IMR-90 (cell line): ENCODE measurements at regions not wholly inside any gene's neighbourhood (a gene's known extent, or its start where the extent isn't known, plus 50 kb on each side); places are given as distances from the start of the nearest gene placed in this dataset.

Source experiments
- ATAC-seq: fragments of 200-7000 bp; cut with Tn5 transposase; 2 replicates; pipeline ENCODE4 v1.9.1; 2020; ENCODE audit warnings: low read depth, mild to moderate bottlenecking, moderate library complexity
- BruUV-seq: library from RNA; stranded (reverse); fragments of 400-500 nt; replicated peaks from 2 replicates; lab custom pipeline; 2021; lab: Mats Ljungman, UMichigan
- CTCF ChIA-PET: fragments of 300-600 bp; formaldehyde crosslinking; extraction: SDS; loops from one replicate; lab custom pipeline; 2021; ENCODE audit warnings: antibody characterized with exemption; lab: Yijun Ruan, JAX
- POLR2A ChIA-PET: fragments of 300-600 bp; sonication (Branson Sonifier 250); formaldehyde crosslinking; loops from one replicate; lab custom pipeline; 2022; ENCODE audit warnings: antibody characterized with exemption; ENCODE audit not compliant: unreplicated experiment; lab: Charles Lee
- DNase-seq: peaks from one replicate; pipeline ENCODE4 v3.0.0; 2013
- H2AFZ ChIP-seq: replicated peaks from 2 replicates; pipeline ENCODE3; 2013; ENCODE audit warnings: low read length, mild to moderate bottlenecking; ENCODE audit not compliant: poor library complexity
- H2AK5ac ChIP-seq: 2 replicates; pipeline ENCODE4 v1.6.1; 2013; ENCODE audit warnings: low read depth, low read length, inconsistent platforms
- H2AK9ac ChIP-seq: replicated peaks from 2 replicates; pipeline ENCODE3; 2013; ENCODE audit warnings: mild to moderate bottlenecking, low read depth, low read length, moderate library complexity; ENCODE audit not compliant: poor library complexity
- H2BK120ac ChIP-seq: 2 replicates; pipeline ENCODE4 v1.6.1; 2013; ENCODE audit warnings: low read depth, low read length, inconsistent platforms
- H2BK15ac ChIP-seq: 3 replicates; pipeline ENCODE4 v1.6.1; 2013; ENCODE audit warnings: low read depth, low read length, inconsistent platforms
- H2BK20ac ChIP-seq: 2 replicates; pipeline ENCODE4 v1.6.1; 2013; ENCODE audit warnings: low read depth, mild to moderate bottlenecking, inconsistent platforms, low read length, moderate library complexity
- H2BK5ac ChIP-seq: 2 replicates; pipeline ENCODE4 v1.6.1; 2013; ENCODE audit warnings: mild to moderate bottlenecking, low read depth, low read length, inconsistent platforms; ENCODE audit not compliant: poor library complexity, severe bottlenecking
- H3K14ac ChIP-seq: replicated peaks from 2 replicates; pipeline ENCODE4 v1.6.1; 2013; ENCODE audit warnings: low read depth, low read length, inconsistent platforms
- H3K18ac ChIP-seq: 2 replicates; pipeline ENCODE4 v1.6.1; 2013; ENCODE audit warnings: low read depth, low read length, control low read depth
- H3K23ac ChIP-seq: 2 replicates; pipeline ENCODE4 v1.6.1; 2013; ENCODE audit warnings: low read depth, low read length, inconsistent platforms
- H3K27ac ChIP-seq: 2 replicates; pipeline ENCODE4 v1.5.1; 2013; ENCODE audit warnings: mild to moderate bottlenecking, control low read depth, low read length; ENCODE audit not compliant: insufficient read depth
- H3K27me3 ChIP-seq: 2 replicates; pipeline ENCODE4 v1.6.1; 2013; ENCODE audit warnings: low read length; ENCODE audit not compliant: control insufficient read depth, insufficient read depth
- H3K36me3 ChIP-seq: 2 replicates; pipeline ENCODE4 v1.6.1; 2013; ENCODE audit warnings: low read length, mixed read lengths; ENCODE audit not compliant: control insufficient read depth, insufficient read depth
- H3K4ac ChIP-seq: 2 replicates; pipeline ENCODE4 v1.6.1; 2013; ENCODE audit warnings: low read depth, low read length, inconsistent platforms
- H3K4me1 ChIP-seq: 2 replicates; pipeline ENCODE4 v1.6.1; 2013; ENCODE audit warnings: low read length, mixed read lengths; ENCODE audit not compliant: control insufficient read depth, insufficient read depth
- H3K4me2 ChIP-seq: 2 replicates; pipeline ENCODE4 v1.6.1; 2013; ENCODE audit warnings: low read depth, mild to moderate bottlenecking, control low read depth, low read length, moderate library complexity
- H3K4me3 ChIP-seq: 2 replicates; pipeline ENCODE4 v1.5.1; 2013; ENCODE audit warnings: low read depth, mild to moderate bottlenecking, control low read depth, low read length, moderate library complexity; ENCODE audit not compliant: insufficient read depth
- H3K56ac ChIP-seq: 2 replicates; pipeline ENCODE4 v1.6.1; 2013; ENCODE audit warnings: low read length, inconsistent platforms; ENCODE audit not compliant: insufficient read depth; ENCODE audit errors: extremely low read depth
- H3K79me1 ChIP-seq, 2 experiments: 2 replicates each; pipeline ENCODE4 v1.6.1; 2013; ENCODE audit warnings: low read length in 2 of 2, inconsistent platforms in 1 of 2, low read depth in 1 of 2
- H3K9ac ChIP-seq: 2 replicates; pipeline ENCODE4 v1.6.1; 2013; ENCODE audit warnings: low read depth, low read length, control low read depth
- H3K9me1 ChIP-seq: 2 replicates; pipeline ENCODE4 v1.6.1; 2013; ENCODE audit warnings: low read length, inconsistent platforms; ENCODE audit not compliant: insufficient read depth
- H3K9me3 ChIP-seq: 2 replicates; pipeline ENCODE4 v1.6.1; 2013; ENCODE audit warnings: low read length; ENCODE audit not compliant: control insufficient read depth, insufficient read depth
- H4K20me1 ChIP-seq: 2 replicates; pipeline ENCODE4 v1.6.1; 2013; ENCODE audit warnings: low read length, inconsistent platforms; ENCODE audit not compliant: insufficient read depth
- H4K5ac ChIP-seq: 2 replicates; pipeline ENCODE4 v1.6.1; 2013; ENCODE audit warnings: mild to moderate bottlenecking, low read depth, low read length, control low read depth
- H4K8ac ChIP-seq, 2 experiments: 2 replicates each; pipeline ENCODE4 v1.6.1; 2013; ENCODE audit warnings: low read depth in 2 of 2, low read length in 2 of 2, control low read depth in 1 of 2, inconsistent platforms in 1 of 2
- H4K91ac ChIP-seq: 2 replicates; pipeline ENCODE4 v1.6.1; 2013; ENCODE audit warnings: low read depth, low read length, inconsistent platforms; ENCODE audit not compliant: insufficient read depth
- BHLHE40 ChIP-seq: fragments of 150-350 bp; IDR thresholded peaks from 2 replicates; pipeline ENCODE4 v1.6.1; 2016; ENCODE audit warnings: mild to moderate bottlenecking, low read depth, low read length
- CEBPB ChIP-seq: IDR thresholded peaks from 2 replicates; pipeline ENCODE4 v1.6.1; 2012; ENCODE audit warnings: low read depth, low read length, improper control_type of control experiment
- FOS ChIP-seq: fragments of 150-350 bp; IDR thresholded peaks from 2 replicates; pipeline ENCODE4 v1.6.1; 2016; ENCODE audit warnings: low read depth, low read length
- MXI1 ChIP-seq: IDR thresholded peaks from 2 replicates; pipeline ENCODE4 v1.6.1; 2012; ENCODE audit warnings: low read depth, mild to moderate bottlenecking, low read length, moderate library complexity, borderline replicate concordance
- RCOR1 ChIP-seq: IDR thresholded peaks from 2 replicates; pipeline ENCODE4 v1.6.1; 2012; ENCODE audit warnings: mild to moderate bottlenecking, low read length, improper control_type of control experiment; ENCODE audit not compliant: insufficient replicate concordance
- SMC3 ChIP-seq: fragments of 150-350 bp; IDR thresholded peaks from 2 replicates; pipeline ENCODE4 v1.6.1; 2016; ENCODE audit warnings: low read depth, mild to moderate bottlenecking, antibody characterized with exemption, low read length, moderate library complexity
- WGBS, 2 experiments: methylation state at CpG; one replicate each; pipeline versions ENCODE4 v1.1.5 to v1.1.7; 2013; ENCODE audit warnings: missing lambda C conversion rate in 2 of 2; ENCODE audit not compliant: insufficient read length in 1 of 2; ENCODE audit errors: extremely low coverage in 2 of 2; 5-methylcytosine and 5-hydroxymethylcytosine counted together
- dilution Hi-C: fragments of 300-500 bp; cut with HindIII; formaldehyde crosslinking; loops from one replicate; pipeline ENCODE4 v1.14.3; 2018; ENCODE audit warnings: low sequenced_read_pairs; ENCODE audit not compliant: unreplicated experiment
- in situ Hi-C: fragments of 300-500 bp; cut with MboI; formaldehyde crosslinking; loops from 3 replicates; pipeline ENCODE4 v1.14.3; 2019; ENCODE audit warnings: low sequenced_read_pairs, inconsistent platforms, mixed read lengths
- intact Hi-C: fragments of 100-400 bp; cut with micrococcal nuclease; formaldehyde crosslinking; loops from 2 replicates; pipeline ENCODE4 v1.10.0; 2022

DNA sequence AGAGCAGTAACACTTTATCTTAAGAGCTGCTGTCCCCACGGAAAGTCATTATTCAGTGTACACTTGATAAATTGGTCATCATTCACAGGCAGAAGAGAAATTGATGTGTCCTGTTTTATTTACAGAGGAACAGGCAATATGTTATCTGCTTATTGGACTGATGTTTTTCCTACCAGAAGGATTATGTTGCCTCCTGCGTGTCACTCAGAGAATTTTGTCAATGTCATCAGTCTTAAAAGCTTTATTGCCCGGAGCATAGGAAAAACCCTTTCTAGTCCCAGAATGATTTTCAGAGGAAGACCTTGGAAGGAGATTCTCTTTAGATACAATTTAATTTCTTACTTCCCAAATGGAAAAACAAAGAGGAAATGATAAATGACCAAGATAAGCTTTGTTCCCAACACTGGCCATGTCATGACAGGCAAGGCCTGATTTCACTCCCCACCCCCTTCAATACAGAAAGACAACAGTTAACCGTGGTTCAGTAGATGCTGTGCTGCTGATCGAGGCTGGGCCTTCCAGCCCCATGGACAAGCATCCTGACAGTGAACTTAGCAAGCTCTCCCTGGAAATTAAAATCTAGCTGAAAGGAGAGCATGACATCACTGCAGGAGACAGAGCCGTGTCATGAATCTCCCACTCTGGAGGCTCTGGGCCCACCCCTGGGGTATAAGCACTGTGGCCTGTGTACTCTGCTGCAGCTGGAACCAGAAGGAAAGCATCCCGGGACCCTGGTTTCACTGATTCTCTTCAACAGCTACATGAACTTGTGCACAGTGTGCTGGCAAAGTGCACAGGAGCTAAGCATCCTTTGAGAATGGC, 118.8 kb upstream of the LYZL2 start (continued):
- TF ChIP-seq MXI1 (no peak), BHLHE40 (no peak)

DNA sequence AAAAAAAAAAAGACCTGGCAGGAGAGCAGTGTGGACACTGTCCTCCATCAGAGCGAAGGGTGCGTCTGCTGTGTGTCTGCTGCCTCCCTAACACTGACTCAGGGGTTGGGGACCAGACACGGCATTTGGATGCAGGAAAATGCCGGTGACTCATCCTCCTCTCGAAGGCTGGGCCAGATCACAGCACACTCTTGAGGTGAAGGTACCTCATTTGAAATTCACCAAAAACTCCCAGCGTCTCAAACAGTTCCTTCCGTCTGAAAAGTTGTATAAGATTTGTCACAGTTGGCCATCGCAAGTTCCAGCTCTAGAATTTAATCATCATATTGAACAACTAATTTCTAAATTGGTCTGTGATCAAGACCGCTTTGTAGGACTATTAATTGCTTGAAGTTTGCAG, 118.1 kb upstream of the LYZL2 start:
- H2BK5ac ChIP-seq: no peak overlapping the region
- TF ChIP-seq CEBPB (no peak), FOS (peak; percentile 82), RCOR1 (no peak), SMC3 (peak; percentile 17; the same call in 1 of the 2 replicates), BHLHE40 (0 out of 2 replicates have a peak, but pooled peaks have one; percentile 5)
- 60% methylated on average over 2 of the region's 9 CpGs; no CpG with 5 or more reads in 1 of the 2 experiments for WGBS, 2 experiments
- ATAC-seq: peak; percentile 53
- H3K18ac ChIP-seq: peak overlapping the region; percentile 1; the same call in 1 of the 2 replicates
- H4K20me1 ChIP-seq: no peaks in the 10 kb centered on the region
- peak overlapping the region; percentile 50; the same call in 1 of the 3 replicates for H2BK15ac ChIP-seq
- ChIA-PET CTCF (no interaction called here), POLR2A (interaction anchor here (1.2 kb wide), 1 partner anchor 11 kb away, joined by 3 read pairs; no protein-coding TSS in a partner anchor)
- H3K9ac ChIP-seq: no peak overlapping the region
- intact Hi-C loops (no loop called here), dilution Hi-C loops (no loop called here), in situ Hi-C loops (loop anchor here (10.0 kb wide), 2 partner anchors 757 to 1067 kb away; no protein-coding TSS in a partner anchor)
- H3K27me3 ChIP-seq: no peaks in the 10 kb centered on the region
- H3K9me1 ChIP-seq: peaks cover 12% of the 10 kb centered on the region
- peak overlapping the region in 1 of 2 experiments; percentile 20; a peak in 1 of 4 replicates for H4K8ac ChIP-seq
- H3K4me1 ChIP-seq: peaks cover 8% of the 10 kb centered on the region
- peak overlapping the region; percentile 0; the same call in 1 of the 2 replicates for H4K91ac ChIP-seq
- no peak overlapping the region for H3K4me2 ChIP-seq
- no peaks in the 10 kb centered on the region for H3K9me3 ChIP-seq
- no peak overlapping the region for H3K4me3 ChIP-seq
- H4K5ac ChIP-seq: no peak overlapping the region; the same call in 1 of the 2 replicates
- peak overlapping the region; percentile 54 for H2AFZ ChIP-seq
- peak overlapping the region; percentile 45; the same call in 1 of the 2 replicates for H2BK20ac ChIP-seq
- no peaks in the 10 kb centered on the region for H3K36me3 ChIP-seq
- H2BK120ac ChIP-seq: peak overlapping the region; percentile 63
- H2AK5ac ChIP-seq: peak overlapping the region; percentile 63; the same call in 1 of the 2 replicates
- H3K14ac ChIP-seq: no peak overlapping the region
- peak overlapping the region; percentile 62 for H3K4ac ChIP-seq
- no TSS peak for BruUV-seq
- DNase-seq: peak; percentile 78
- H3K27ac ChIP-seq: 0 out of 2 replicates have a peak overlapping the region, but pooled peaks have one; percentile 2
- H2AK9ac ChIP-seq: no peak overlapping the region
- H3K79me1 ChIP-seq: no peaks in the 10 kb centered on the region
- H3K56ac ChIP-seq: no peak overlapping the region
- H3K23ac ChIP-seq: no peak overlapping the region
